Esophagus squamous epithelium (tissue), 5 donors: ENCODE measurements at regions not wholly inside any gene's neighbourhood (a gene's known extent, or its start where the extent isn't known, plus 50 kb on each side); places are given as distances from the start of the nearest gene placed in this dataset.

Source experiments
- DNase-seq: peaks from one replicate; lab custom pipeline; 2025; lab: John Stamatoyannopoulos, UW
- H3K27ac ChIP-seq, 4 donors: fragments of 200-600 bp; sonication (generic); one replicate each; pipeline ENCODE4 v1.5.1; 2016 to 2019; ENCODE audit warnings: mild to moderate bottlenecking in 1 of 4
- H3K27me3 ChIP-seq, 4 donors: fragments of 200-600 bp; sonication (generic); 1 replicate in 3 of 4; 2 replicates in 1 of 4; pipeline versions ENCODE4 v1.5.1 to v1.6.0; 2017 to 2021; ENCODE audit warnings: antibody characterized with exemption in 1 of 4
- H3K36me3 ChIP-seq, 3 donors: fragments of 200-600 bp; sonication (generic); one replicate each; pipeline ENCODE4 v1.5.1; 2016 to 2019
- H3K4me1 ChIP-seq, 3 donors: fragments of 200-600 bp; sonication (generic); one replicate each; pipeline ENCODE4 v1.5.1; 2017 to 2019
- H3K4me3 ChIP-seq, 4 donors: fragments of 200-600 bp; sonication (generic); 1 replicate in 3 of 4; 2 replicates in 1 of 4; pipeline ENCODE4 v1.5.1; 2016 to 2019; ENCODE audit warnings: mild to moderate bottlenecking in 2 of 4, moderate library complexity in 1 of 4
- H3K9me3 ChIP-seq, 3 donors: fragments of 200-600 bp; sonication (generic); one replicate each; pipeline ENCODE4 v1.5.1; 2016 to 2019
- POLR2A ChIP-seq, 4 donors: fragments of 450-650 bp; IDR thresholded peaks; one replicate each; pipeline ENCODE4 v1.6.1; 2017; ENCODE audit warnings: antibody characterized with exemption in 4 of 4, mild to moderate bottlenecking in 4 of 4, moderate library complexity in 3 of 4
- WGBS, 2 donors: methylation state at CpG; one replicate each; pipeline ENCODE4 v1.1.5; 2018; 5-methylcytosine and 5-hydroxymethylcytosine counted together
- intact Hi-C: fragments of 100-400 bp; cut with DNase I; formaldehyde crosslinking; loops from one replicate; pipeline ENCODE4 v1.15.0; 2022
- TF ChIP-seq, protein P1 (sequence below), 6 experiments: fragments of 450-650 bp in 4 of 6; fragments of 200-600 bp in 2 of 6; sonication (generic) in 2 of 6; IDR thresholded peaks; one replicate each; pipeline ENCODE4 v1.5.1; 2016 to 2019; ENCODE audit warnings: antibody characterized with exemption in 6 of 6, mild to moderate bottlenecking in 4 of 6, moderate library complexity in 4 of 6
- donor health status: DM: yes; HTN: yes; CAD: no.

DNA sequence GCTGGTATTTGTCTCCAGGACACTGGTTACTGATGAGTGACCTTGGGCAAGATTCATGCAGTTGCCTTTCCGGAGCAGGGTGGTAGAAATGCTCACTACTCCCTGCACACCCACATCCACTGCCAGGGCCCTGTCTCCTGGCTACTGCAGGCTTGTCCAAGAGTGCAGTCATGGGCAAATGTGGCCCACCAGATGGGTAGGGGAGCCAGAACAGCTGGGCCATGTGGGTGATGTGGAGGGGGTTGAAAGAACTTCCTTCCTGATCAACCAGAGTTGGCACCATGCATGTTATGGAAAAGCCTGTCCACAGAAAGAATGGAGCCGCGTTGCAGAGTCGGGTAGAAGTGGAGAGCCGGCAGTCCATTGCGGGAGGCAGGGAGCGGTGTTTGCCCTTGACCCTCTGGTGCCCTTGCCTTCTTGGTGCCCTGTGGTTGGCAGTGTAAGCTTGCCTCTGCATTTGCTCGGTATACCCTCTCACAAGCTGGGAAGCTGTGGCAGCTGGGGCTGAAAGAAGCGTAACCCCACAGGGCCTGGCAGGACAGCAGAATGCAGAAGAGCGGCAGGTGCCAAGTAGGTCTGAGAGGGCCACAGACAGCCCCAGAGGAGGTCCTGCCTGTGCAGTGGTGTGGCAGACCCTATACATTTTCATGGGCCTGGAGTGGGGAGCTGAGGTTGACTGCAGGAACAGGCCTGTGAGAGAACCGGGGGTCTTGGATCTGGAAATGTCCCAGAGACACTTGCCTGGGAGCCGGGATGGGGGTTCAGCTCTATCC lies 253.2 kb downstream of the TFCP2L1 start:
- 85 to 93% methylated on average over 5 to 10 of the region's 12 CpGs for WGBS, 2 donors
- Histone ChIP-seq H3K4me3 (no peak overlapping the region), H3K27ac (no peak overlapping the region), H3K27me3 (peaks cover 0 to 41% (median 0%) of the 10 kb centered on the region in 4 donors), H3K4me1 (no peaks in the 10 kb centered on the region), H3K9me3 (no peaks in the 10 kb centered on the region), H3K36me3 (no peaks in the 10 kb centered on the region)
- intact Hi-C loops = no loop called here
- TF ChIP-seq, protein P1, sequence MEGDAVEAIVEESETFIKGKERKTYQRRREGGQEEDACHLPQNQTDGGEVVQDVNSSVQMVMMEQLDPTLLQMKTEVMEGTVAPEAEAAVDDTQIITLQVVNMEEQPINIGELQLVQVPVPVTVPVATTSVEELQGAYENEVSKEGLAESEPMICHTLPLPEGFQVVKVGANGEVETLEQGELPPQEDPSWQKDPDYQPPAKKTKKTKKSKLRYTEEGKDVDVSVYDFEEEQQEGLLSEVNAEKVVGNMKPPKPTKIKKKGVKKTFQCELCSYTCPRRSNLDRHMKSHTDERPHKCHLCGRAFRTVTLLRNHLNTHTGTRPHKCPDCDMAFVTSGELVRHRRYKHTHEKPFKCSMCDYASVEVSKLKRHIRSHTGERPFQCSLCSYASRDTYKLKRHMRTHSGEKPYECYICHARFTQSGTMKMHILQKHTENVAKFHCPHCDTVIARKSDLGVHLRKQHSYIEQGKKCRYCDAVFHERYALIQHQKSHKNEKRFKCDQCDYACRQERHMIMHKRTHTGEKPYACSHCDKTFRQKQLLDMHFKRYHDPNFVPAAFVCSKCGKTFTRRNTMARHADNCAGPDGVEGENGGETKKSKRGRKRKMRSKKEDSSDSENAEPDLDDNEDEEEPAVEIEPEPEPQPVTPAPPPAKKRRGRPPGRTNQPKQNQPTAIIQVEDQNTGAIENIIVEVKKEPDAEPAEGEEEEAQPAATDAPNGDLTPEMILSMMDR (IDR thresholded peaks at IDR 0.05) = no peak
- TF ChIP-seq POLR2A (IDR thresholded peaks at IDR 0.05) = no peak
- no peak for DNase-seq

DNA sequence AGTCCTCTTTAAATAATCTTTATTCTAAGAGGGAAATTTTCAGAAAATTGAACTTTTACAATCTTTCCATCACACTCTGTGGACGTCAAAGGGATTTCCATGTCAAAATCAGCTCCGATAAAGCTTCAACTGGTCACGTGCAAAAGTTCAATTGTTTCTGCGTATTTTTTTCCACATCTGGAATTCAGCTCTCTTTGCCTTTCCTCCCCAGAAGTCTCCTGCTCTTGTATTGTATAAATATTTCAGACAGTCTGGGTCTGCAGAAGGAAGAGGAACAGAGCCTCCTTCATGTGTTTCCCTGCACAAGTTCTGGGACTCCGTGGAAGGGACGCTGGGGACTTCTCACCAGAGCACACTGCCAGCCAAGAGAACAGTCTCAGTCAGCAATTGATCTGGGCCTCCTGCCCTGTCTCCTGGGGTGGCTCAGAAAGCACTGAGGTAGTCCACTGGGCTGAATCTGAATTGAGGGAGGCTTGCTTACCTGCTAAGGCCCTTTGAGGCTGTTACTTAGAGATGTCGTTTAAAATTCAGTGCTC lies 251.5 kb downstream of the TFCP2L1 start:
- DNase-seq = no peak
- H3K9me3 ChIP-seq = no peaks in the 10 kb centered on the region
- no peaks in the 10 kb centered on the region for H3K36me3 ChIP-seq
- H3K27me3 ChIP-seq = peaks cover 0 to 40% (median 0%) of the 10 kb centered on the region in 4 donors
- H3K4me1 ChIP-seq = peaks cover 0 to 4% (median under 1%) of the 10 kb centered on the region in 3 donors
- intact Hi-C loops = no loop called here
- 73 to 80% methylated on average over 5 to 6 of the region's 7 CpGs for WGBS, 2 donors
- H3K4me3 ChIP-seq = no peak overlapping the region
- H3K27ac ChIP-seq = no peak overlapping the region
- TF ChIP-seq, protein P1 (IDR thresholded peaks at IDR 0.05) = no peak
- TF ChIP-seq POLR2A (IDR thresholded peaks at IDR 0.05) = no peak

DNA sequence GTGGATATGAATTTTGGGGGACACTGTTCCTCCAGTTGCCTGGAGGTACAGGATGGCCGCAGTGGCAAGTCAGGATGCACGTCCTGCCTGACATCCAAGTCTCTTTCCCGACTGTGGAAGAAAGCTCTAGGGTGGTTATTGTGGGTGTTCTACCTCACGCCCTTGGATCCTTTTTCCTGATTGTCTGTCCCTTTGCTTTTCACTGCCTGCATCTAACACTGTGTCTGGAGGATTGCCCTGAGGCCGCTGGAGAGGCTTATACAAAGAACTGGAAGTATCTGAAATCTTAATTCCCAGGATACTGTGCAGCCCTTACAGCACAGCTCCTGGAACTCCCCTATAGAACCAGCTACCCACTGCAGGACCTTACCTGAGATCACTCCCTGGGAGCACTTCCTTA lies 250.5 kb downstream of the TFCP2L1 start:
- 64 to 74% methylated on average over 5 of the region's 5 CpGs for WGBS, 2 donors
- Histone ChIP-seq H3K4me1 (peaks cover 0 to 9% (median 6%) of the 10 kb centered on the region in 3 donors), H3K27ac (no peak overlapping the region), H3K9me3 (no peaks in the 10 kb centered on the region), H3K4me3 (no peak overlapping the region), H3K27me3 (peaks cover 0 to 33% (median 0%) of the 10 kb centered on the region in 4 donors), H3K36me3 (no peaks in the 10 kb centered on the region)
- DNase-seq = no peak
- TF ChIP-seq, protein P1 (IDR thresholded peaks at IDR 0.05) = no peak
- TF ChIP-seq POLR2A (IDR thresholded peaks at IDR 0.05) = no peak
- intact Hi-C loops = no loop called here

DNA sequence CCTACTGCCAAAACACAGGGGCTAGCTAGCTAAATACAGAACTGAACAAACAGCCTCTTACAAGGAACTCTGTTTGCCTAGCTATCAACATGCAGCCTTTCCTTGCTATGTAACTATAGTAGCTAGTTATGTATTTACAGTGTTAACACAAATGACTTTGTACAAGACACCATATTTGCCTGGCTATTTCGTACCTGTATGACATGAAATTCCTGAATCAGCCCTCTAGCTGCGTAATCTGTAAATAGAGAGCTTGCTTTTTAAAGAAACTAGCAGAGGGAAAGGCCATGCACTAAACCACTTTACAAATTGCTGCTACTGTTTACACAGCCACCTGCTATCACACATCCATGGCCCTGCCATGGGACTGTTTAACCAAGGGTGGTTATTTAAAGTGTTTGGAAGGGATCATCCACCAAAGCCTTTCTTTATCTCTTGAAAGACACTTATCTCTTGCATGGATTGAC lies 248.7 kb downstream of the TFCP2L1 start:
- H3K9me3 ChIP-seq = no peaks in the 10 kb centered on the region
- H3K27me3 ChIP-seq = peaks cover 0 to 24% (median 0%) of the 10 kb centered on the region in 4 donors
- no peak for TF ChIP-seq POLR2A (IDR thresholded peaks at IDR 0.05)
- TF ChIP-seq, protein P1 (IDR thresholded peaks at IDR 0.05) = no peak
- DNase-seq = no peak
- no peaks in the 10 kb centered on the region for H3K36me3 ChIP-seq
- H3K27ac ChIP-seq = no peak overlapping the region
- 81 to 86% methylated on average over 2 of the region's 2 CpGs for WGBS, 2 donors
- intact Hi-C loops = no loop called here
- peaks cover 0 to 9% (median 6%) of the 10 kb centered on the region in 3 donors for H3K4me1 ChIP-seq
- no peak overlapping the region for H3K4me3 ChIP-seq

DNA sequence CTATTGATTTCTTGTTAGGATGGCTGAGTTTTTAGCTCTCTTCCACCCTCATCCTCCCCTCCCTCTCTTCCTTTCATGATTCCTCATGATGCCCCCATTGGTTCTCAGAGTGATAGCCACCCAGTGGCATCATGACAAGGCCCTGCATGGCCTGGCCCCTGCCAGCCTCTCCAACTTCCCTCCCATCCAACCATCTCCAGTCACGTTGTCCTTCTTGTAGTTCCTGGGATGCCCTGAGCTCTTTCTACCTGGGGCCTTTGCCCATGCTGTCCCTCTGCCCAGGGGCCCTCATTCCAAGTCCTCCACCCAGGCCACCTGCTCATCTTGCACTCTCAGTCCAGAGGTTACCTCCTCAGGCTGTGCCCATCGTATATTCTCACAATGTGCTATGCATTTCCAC lies 247.5 kb downstream of the TFCP2L1 start:
- WGBS, 2 donors = 100% methylated on average over 2 of the region's 2 CpGs
- Histone ChIP-seq H3K4me3 (no peak overlapping the region), H3K4me1 (peaks cover 0 to 9% (median 6%) of the 10 kb centered on the region in 3 donors), H3K27me3 (peaks cover 0 to 12% (median 0%) of the 10 kb centered on the region in 4 donors), H3K27ac (no peak overlapping the region), H3K9me3 (no peaks in the 10 kb centered on the region), H3K36me3 (no peaks in the 10 kb centered on the region)
- TF ChIP-seq POLR2A (IDR thresholded peaks at IDR 0.05) = no peak
- TF ChIP-seq, protein P1 (IDR thresholded peaks at IDR 0.05) = no peak
- intact Hi-C loops = no loop called here
- no peak for DNase-seq
